DMS79 treated with DMSO at 0.1 percent for 48 hours (cell line): ENCODE measurements at regions not wholly inside any gene's neighbourhood (a gene's known extent, or its start where the extent isn't known, plus 50 kb on each side); places are given as distances from the start of the nearest gene placed in this dataset.
"Not testable (repeated sequence)": the region's sequence is repeated elsewhere in the genome, so short reads cannot be mapped to it uniquely, and the experiment has no call there.

Experiments used
- DNase-seq: peaks from one replicate; lab custom pipeline; 2025; lab: John Stamatoyannopoulos, UW

DNA sequence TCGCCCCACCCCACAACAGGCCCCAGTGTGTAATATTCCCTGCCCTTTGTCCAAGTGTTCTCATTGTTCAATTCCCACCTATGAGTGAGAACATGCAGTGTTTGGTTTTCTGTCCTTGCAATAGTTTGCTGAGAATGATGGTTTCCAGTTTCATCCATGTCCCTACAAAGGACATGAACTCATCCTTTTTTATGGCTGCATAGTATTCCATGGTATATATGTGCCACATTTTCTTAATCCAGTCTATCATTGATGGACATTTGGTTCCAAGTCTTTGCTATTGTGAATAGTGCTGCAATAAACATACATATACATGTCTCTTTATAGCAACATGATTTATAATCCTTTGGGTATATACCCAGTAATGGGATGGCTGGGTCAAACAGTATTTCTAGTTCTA, 132.7 kb downstream of the SNX10 start:
- not testable (repeated sequence) for DNase-seq

DNA sequence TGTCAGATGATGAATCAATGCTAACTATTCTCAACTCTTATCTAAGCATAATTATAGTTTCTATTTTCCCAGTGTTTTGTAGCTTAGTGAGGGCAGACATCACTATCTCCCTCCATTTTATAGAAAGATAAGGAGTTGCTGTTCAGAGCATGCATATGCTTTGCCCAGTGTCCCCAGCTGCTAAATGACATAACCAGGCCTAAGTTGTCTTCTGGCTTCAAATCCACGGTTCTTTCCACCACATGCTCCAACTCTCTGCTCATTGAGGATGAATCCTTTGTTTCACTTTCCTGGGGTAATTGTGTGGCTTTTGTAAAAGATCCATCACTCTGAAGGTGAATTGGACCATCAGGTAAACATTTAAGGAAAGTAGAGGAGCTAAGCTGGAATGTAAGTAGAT, 134.0 kb downstream of the SNX10 start:
- DNase-seq = no peak

GRCh38 chr7:26426096-26426495, 134.4 kb downstream of the SNX10 start:
- peak; percentile 67 for DNase-seq

GRCh38 chr7:26428571-26428970, 136.9 kb downstream of the SNX10 start:
- no peak for DNase-seq

GRCh38 chr7:26429168-26429567, 137.5 kb downstream of the SNX10 start:
- no peak for DNase-seq

- no peak for DNase-seq
These were observed 143.3 kb downstream of the SNX10 start for GRCh38 chr7:26434974-26435373.

- peak; percentile 84 for DNase-seq
These were observed 145.4 kb downstream of the SNX10 start for GRCh38 chr7:26437003-26437532.

DNA sequence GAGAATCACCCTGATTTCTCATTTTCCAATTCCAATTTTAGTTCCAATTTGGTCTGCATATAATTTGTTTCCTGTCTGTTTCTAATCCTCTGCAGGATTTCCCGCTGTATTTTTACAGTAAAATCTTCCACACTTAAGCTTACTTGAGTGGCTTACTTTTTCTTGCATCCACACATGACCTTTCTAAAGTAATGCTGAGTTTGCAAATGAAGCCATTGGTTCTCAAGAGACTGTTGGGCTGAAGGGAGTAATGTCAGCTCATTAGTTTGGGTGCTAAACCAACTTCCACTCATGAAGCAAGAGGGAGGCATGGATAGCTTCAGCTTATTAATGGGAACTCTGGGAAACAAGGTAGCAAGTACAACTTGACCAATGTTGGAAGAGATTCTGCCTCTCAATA, 146.4 kb downstream of the SNX10 start:
- DNase-seq = peak; percentile 42

DNA sequence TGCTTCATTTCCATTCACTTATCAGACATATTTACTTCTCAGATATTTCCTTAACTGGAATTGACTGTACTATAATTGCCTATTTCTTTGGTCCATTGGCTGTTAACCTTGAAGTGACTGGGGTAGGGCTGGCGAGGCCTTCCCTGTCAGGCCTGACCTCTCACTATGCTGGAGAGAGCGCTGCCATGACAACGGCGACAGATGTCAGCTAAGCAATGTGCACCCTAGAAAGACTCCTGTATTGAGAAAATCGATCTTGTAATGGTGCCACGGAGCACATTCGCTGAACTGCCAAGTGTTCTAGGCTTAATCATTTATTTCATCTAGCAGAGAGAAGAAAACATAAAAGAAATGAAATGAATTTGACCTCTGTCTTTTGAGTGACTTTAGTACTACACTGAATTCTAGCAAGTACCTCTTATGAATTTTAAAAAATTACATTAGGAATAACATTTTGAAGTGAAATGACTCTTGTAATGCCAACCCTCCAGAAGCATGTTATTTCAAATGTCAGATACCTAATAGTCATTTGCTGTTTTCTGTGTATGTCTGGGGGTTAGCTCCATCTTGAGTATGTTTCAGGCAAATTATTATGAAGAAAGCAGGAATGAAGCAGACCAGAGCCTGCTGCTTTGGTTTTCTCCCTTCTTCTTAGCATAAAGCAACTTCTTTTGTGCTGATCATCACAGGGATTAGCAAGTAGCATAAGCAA, 148.0 kb downstream of the SNX10 start:
- peak; percentile 97 for DNase-seq

DNA sequence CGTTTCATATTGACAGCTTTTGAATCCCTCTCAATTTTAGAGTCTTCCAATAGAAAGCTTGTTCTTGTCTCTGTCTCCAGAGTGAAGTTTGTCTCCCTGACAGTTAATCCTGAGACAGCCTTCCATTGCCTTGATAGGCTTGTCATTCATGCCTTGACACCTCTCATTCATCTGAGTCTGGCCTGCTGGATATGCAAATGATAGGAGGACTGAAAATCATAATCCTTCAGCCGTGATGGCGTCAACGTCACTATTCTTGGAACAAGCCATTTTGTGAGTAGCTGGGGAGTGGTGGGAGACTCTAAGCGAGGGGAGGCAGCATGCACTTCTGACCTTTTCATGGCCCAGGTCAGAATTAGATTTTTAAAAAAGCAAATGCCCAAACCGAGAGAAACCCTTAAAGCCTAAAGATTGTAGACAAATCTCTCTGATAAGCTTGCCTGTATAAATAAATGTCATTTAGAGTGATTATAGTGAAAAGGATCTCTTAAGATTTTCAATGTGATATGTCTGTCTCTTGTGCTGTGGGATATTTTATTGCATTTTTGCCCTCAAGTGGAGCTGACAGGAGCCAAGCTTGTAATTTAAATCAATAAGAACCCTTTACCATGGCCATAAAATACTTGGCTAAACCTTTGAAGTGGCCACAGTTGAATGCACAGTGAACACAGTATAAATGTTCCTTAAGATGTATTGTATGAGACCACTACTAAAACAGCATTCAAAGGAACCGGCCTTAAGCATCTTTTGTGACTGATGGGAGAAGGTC, 148.8 kb downstream of the SNX10 start:
- DNase-seq = peak; percentile 99

- no peak for DNase-seq
These were observed 149.4 kb downstream of the SNX10 start for GRCh38 chr7:26441002-26441521.

GRCh38 chr7:26441611-26442277, 150.1 kb downstream of the SNX10 start:
- peak; percentile 60 for DNase-seq

- no peak for DNase-seq
These were observed 151.3 kb downstream of the SNX10 start for GRCh38 chr7:26443006-26443405.

DNA sequence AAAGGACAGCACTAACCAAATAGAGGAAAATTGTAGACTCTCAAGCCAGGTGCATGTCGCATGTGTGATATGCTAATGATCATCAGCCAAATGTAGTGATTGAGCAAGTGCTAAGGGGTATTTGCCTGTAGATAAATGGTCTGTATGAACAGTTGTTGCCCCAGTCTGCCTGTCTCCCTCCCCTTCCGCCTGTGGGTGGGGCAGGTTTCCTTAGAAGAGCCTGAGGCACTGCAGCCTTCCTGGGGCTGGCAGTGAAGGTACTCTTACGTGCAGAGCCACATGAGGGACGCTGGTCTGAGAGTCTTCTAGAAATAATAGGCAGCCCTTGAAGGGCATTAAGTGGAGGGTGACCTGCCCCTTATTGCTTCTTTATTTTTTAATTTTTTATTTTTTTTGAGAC, 152.1 kb downstream of the SNX10 start:
- peak; percentile 70 for DNase-seq

DNA sequence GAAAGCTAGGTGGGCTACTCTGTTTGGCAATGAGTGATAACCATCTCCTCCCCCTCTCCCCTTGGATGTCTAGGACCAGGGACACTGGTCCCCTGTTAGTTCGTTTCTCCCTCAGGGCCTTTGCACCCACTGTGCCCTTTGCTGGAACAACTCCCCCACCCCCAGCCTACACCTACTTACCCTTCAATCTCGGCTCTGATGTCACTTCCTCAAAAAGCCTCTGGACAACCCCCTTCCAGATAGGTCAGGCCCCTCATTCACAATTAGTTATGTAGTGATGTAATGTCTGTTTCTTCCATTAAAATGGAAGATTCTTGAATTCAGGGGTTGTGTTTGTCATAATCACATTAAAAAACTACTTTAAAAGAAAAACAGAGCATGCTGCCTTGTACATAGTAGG, 152.9 kb downstream of the SNX10 start:
- no peak for DNase-seq

DNA sequence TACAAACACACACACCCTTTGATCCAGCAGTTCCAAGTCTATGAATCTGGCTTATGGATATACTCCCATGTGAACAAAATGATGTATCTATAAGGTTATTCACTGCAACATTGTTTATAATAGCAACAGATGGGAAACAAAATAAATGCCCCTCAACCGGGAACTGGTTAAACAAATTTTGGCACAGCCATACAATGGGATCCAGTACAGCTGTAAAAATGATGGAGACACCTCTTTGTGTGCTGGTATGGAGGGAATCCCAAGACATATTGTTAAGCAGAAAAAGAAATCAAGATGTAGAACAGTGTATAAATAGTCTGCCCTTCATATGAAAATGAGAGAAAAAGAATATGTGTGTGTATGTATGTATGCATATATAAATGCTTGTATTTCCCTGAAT, 155.5 kb downstream of the SNX10 start:
- no peak for DNase-seq

- no peak for DNase-seq
These were observed 157.8 kb downstream of the SNX10 start for GRCh38 chr7:26449175-26450165.

DNA sequence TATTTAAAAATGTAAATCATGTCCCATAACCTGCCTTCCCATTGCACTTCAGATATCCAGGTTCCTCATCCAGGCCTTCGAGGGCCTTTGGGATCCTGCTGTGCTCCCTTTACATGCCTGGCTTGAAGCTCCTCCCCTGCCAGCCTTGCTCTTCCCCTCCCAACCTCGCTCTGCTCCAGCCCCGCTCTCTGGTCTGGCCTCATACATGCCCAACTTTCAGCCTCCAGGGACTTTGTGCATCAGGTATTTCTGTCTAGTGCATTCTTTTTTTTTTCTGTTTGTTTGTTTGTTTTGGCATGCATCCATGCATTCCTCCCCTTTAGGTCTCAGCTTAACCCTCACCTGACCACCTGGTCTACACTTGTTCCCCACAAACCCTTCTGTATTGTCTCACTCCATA, 160.3 kb downstream of the SNX10 start:
- DNase-seq = peak; percentile 89

GRCh38 chr7:26454180-26454579, 162.5 kb downstream of the SNX10 start:
- no peak for DNase-seq

DNA sequence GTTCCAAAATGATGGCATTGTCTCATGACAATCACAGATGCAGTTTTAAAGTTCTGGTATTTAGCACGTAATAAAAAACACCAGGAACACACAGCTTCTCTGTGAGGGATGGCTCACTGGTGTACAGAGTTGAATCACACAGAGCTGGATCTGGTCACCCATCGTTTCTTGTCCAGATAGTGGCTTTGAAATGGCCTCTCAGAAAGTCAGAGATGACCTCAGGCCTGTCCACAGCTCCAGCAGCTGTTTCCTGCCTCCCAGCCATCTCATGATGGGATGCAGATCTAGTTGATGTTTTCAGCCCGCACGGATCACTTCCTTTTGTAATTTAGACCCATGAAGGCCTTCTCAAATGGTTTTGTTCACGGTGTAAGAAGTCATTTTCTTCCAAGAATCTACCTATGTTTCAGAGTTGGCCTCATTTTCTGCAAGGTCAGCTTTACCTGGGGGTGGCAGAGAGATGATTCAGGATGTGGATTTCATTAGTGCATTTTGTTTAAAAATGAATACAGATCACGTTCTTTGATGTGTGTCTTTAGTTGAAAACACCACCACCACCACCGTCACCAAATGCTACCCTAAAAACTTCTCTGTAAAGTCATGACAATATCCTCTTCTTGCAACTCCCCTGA, 166.2 kb downstream of the SNX10 start:
- DNase-seq = no peak
